ENCODE measurements at regions not wholly inside any gene's neighbourhood (a gene's known extent, or its start where the extent isn't known, plus 50 kb on each side); places are given as distances from the start of the nearest gene placed in this dataset.

- H3K9me2 ChIP-seq (replicated peaks; ENCODE audit: insufficient read depth, low read length): no peaks in the 10 kb centered on the region
- H3K9me3 ChIP-seq (ENCODE audit: low read length): no peaks in the 10 kb centered on the region
- no peaks in the 10 kb centered on the region for H3K4me1 ChIP-seq (ENCODE audit: low read length)
- no peak overlapping the region for H3K9ac ChIP-seq (ENCODE audit: low read length)
- H3K79me2 ChIP-seq (ENCODE audit: low read length): no peaks in the 10 kb centered on the region
- no peak overlapping the region for H3K4me2 ChIP-seq (ENCODE audit: low read depth, low read length, poor library complexity, severe bottlenecking)
- H2AFZ ChIP-seq (ENCODE audit: low read length): no peak overlapping the region
- H3K27me3 ChIP-seq (ENCODE audit: low read length): no peaks in the 10 kb centered on the region
- no peaks in the 10 kb centered on the region for H4K20me1 ChIP-seq (ENCODE audit: insufficient read depth, low read depth, low read length)
- no peak overlapping the region for H3K4me3 ChIP-seq (ENCODE audit: low read length)
- H3K27ac ChIP-seq (ENCODE audit: low read length): no peak overlapping the region
- DNase-seq: no peak
- no peaks in the 10 kb centered on the region for H3K36me3 ChIP-seq (ENCODE audit: insufficient read depth, low read length)
Measured at GRCh38 chr12:33575346-33575745, 135.7 kb upstream of the SYT10 start.

DNA sequence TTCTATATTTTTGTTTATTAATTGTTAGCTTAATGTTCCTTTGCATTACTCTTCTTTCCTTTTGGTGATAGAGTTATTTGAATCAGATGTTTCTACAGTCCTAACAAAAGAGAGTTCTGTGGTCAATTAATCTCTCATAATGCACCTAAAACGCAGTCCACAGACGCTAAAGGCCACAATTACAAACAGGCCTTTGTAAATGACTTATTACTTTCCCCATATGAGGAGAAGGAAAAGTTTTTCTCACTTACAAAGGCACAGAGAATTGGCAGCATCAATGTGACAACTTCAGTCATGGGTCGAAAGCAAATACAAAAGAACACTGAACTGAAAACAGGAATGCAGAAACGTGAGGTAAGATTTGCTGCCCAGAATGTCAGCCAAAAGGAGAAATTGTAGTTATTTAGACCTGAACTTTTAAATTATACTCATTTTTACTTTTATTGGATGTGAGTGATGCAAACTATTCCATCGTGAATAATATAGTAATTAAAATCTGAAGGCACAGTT lies 142.0 kb upstream of the SYT10 start:
- no peaks in the 10 kb centered on the region for H3K9me3 ChIP-seq (ENCODE audit: low read length)
- H3K9me2 ChIP-seq (replicated peaks; ENCODE audit: insufficient read depth, low read length): no peaks in the 10 kb centered on the region
- no peak overlapping the region for H3K4me3 ChIP-seq (ENCODE audit: low read length)
- no peak overlapping the region for H3K27ac ChIP-seq (ENCODE audit: low read length)
- no peaks in the 10 kb centered on the region for H3K79me2 ChIP-seq (ENCODE audit: low read length)
- H2AFZ ChIP-seq (ENCODE audit: low read length): no peak overlapping the region
- no peaks in the 10 kb centered on the region for H4K20me1 ChIP-seq (ENCODE audit: insufficient read depth, low read depth, low read length)
- DNase-seq: no peak
- no peaks in the 10 kb centered on the region for H3K4me1 ChIP-seq (ENCODE audit: low read length)
- H3K36me3 ChIP-seq (ENCODE audit: insufficient read depth, low read length): no peaks in the 10 kb centered on the region
- H3K9ac ChIP-seq (ENCODE audit: low read length): no peak overlapping the region
- H3K27me3 ChIP-seq (ENCODE audit: low read length): no peaks in the 10 kb centered on the region
- H3K4me2 ChIP-seq (ENCODE audit: low read depth, low read length, poor library complexity, severe bottlenecking): no peak overlapping the region

GRCh38 chr12:33586576-33586975 lies 147.0 kb upstream of the SYT10 start:
- no peak overlapping the region for H3K4me2 ChIP-seq (ENCODE audit: low read depth, low read length, poor library complexity, severe bottlenecking)
- no peaks in the 10 kb centered on the region for H3K9me2 ChIP-seq (replicated peaks; ENCODE audit: insufficient read depth, low read length)
- no peak overlapping the region for H2AFZ ChIP-seq (ENCODE audit: low read length)

DNA sequence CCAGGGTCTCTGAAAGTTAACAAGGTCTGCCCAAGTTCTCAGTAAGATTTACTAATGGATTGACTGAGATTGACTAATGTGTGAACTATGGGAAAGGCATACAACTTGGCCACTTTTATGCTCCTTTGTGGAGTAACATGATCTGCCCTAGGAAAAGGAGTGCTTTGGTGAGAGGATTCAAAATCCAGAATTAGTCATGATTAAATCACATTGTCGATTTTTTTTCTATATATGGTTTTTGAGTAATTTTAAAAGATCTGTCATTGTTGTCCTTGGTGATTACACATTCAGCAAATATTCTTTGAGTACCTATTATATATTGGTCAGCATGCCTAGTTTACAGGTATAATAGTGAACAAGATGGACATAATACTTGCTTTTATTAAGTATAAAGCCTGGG lies 147.7 kb upstream of the SYT10 start:
- H3K9ac ChIP-seq (ENCODE audit: low read length): no peak overlapping the region
- DNase-seq: no peak
- H3K36me3 ChIP-seq (ENCODE audit: insufficient read depth, low read length): no peaks in the 10 kb centered on the region
- H3K79me2 ChIP-seq (ENCODE audit: low read length): no peaks in the 10 kb centered on the region
- H3K27ac ChIP-seq (ENCODE audit: low read length): no peak overlapping the region
- no peaks in the 10 kb centered on the region for H4K20me1 ChIP-seq (ENCODE audit: insufficient read depth, low read depth, low read length)
- no peaks in the 10 kb centered on the region for H3K27me3 ChIP-seq (ENCODE audit: low read length)
- H3K4me3 ChIP-seq (ENCODE audit: low read length): no peak overlapping the region
- H2AFZ ChIP-seq (ENCODE audit: low read length): no peak overlapping the region
- H3K4me2 ChIP-seq (ENCODE audit: low read depth, low read length, poor library complexity, severe bottlenecking): no peak overlapping the region
- no peaks in the 10 kb centered on the region for H3K9me2 ChIP-seq (replicated peaks; ENCODE audit: insufficient read depth, low read length)
- H3K4me1 ChIP-seq (ENCODE audit: low read length): no peaks in the 10 kb centered on the region
- 0 out of 2 replicates have a peak, but pooled peaks cover 3% of the 10 kb centered on the region for H3K9me3 ChIP-seq (ENCODE audit: low read length)

More at GRCh38 chr12:33586576-33586975, 147.0 kb upstream of the SYT10 start:
- H3K27me3 ChIP-seq (ENCODE audit: low read length): no peaks in the 10 kb centered on the region
- H3K9me3 ChIP-seq (ENCODE audit: low read length): 0 out of 2 replicates have a peak, but pooled peaks cover 3% of the 10 kb centered on the region
- H4K20me1 ChIP-seq (ENCODE audit: insufficient read depth, low read depth, low read length): no peaks in the 10 kb centered on the region
- H3K79me2 ChIP-seq (ENCODE audit: low read length): no peaks in the 10 kb centered on the region
- H3K36me3 ChIP-seq (ENCODE audit: insufficient read depth, low read length): no peaks in the 10 kb centered on the region
- no peak for DNase-seq
- no peak overlapping the region for H3K27ac ChIP-seq (ENCODE audit: low read length)
- no peak overlapping the region for H3K9ac ChIP-seq (ENCODE audit: low read length)
- no peaks in the 10 kb centered on the region for H3K4me1 ChIP-seq (ENCODE audit: low read length)
- no peak overlapping the region for H3K4me3 ChIP-seq (ENCODE audit: low read length)

GRCh38 chr12:33587784-33588712 lies 148.4 kb upstream of the SYT10 start:
- no peaks in the 10 kb centered on the region for H4K20me1 ChIP-seq (ENCODE audit: insufficient read depth, low read depth, low read length)
- H3K9me3 ChIP-seq (ENCODE audit: low read length): 0 out of 2 replicates have a peak, but pooled peaks cover 3% of the 10 kb centered on the region
- H3K4me1 ChIP-seq (ENCODE audit: low read length): no peaks in the 10 kb centered on the region
- H3K79me2 ChIP-seq (ENCODE audit: low read length): no peaks in the 10 kb centered on the region
- no peak overlapping the region for H3K4me3 ChIP-seq (ENCODE audit: low read length)
- H3K9ac ChIP-seq (ENCODE audit: low read length): no peak overlapping the region
- H3K27ac ChIP-seq (ENCODE audit: low read length): no peak overlapping the region
- no peaks in the 10 kb centered on the region for H3K27me3 ChIP-seq (ENCODE audit: low read length)
- no peaks in the 10 kb centered on the region for H3K9me2 ChIP-seq (replicated peaks; ENCODE audit: insufficient read depth, low read length)
- DNase-seq: no peak
- no peak overlapping the region for H2AFZ ChIP-seq (ENCODE audit: low read length)
- H3K4me2 ChIP-seq (ENCODE audit: low read depth, low read length, poor library complexity, severe bottlenecking): no peak overlapping the region
- H3K36me3 ChIP-seq (ENCODE audit: insufficient read depth, low read length): no peaks in the 10 kb centered on the region

DNA sequence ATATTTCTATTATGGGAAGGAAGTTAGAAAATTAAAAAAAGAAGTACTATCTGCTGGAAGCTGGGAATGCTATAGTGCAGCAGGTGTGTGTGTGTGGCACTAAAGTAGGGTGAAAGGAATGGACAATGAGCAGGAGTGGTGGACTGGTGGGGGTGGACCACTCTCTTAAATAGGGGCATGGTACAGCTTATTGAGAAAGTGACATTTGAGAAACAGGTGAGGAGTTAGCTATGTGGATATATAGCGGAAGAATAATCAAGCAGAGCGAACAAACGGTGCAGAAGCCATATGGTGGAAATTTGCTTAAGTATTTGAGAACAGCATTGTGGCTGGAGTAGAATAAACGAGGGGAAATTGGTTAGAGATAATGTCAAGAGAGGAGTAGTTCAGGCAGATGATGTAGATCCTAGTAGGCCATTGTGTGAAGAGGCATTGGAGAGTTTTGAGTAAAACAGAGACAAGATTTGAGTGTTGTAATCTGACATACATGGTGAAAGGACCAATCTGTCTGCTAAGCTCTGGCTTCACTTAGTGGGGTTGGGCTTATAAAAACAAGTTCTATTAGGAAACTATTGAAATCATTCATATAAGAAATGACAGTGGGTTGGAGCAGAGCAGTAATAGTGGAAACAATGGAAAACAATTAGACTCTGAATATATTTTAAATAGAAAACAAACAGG lies 149.2 kb upstream of the SYT10 start:
- no peak overlapping the region for H2AFZ ChIP-seq (ENCODE audit: low read length)
- no peaks in the 10 kb centered on the region for H4K20me1 ChIP-seq (ENCODE audit: insufficient read depth, low read depth, low read length)
- no peaks in the 10 kb centered on the region for H3K36me3 ChIP-seq (ENCODE audit: insufficient read depth, low read length)
- no peak overlapping the region for H3K27ac ChIP-seq (ENCODE audit: low read length)
- H3K9me2 ChIP-seq (replicated peaks; ENCODE audit: insufficient read depth, low read length): no peaks in the 10 kb centered on the region
- no peaks in the 10 kb centered on the region for H3K79me2 ChIP-seq (ENCODE audit: low read length)
- no peaks in the 10 kb centered on the region for H3K4me1 ChIP-seq (ENCODE audit: low read length)
- H3K4me2 ChIP-seq (ENCODE audit: low read depth, low read length, poor library complexity, severe bottlenecking): no peak overlapping the region
- no peak overlapping the region for H3K9ac ChIP-seq (ENCODE audit: low read length)
- H3K4me3 ChIP-seq (ENCODE audit: low read length): no peak overlapping the region
- 0 out of 2 replicates have a peak, but pooled peaks cover 3% of the 10 kb centered on the region for H3K9me3 ChIP-seq (ENCODE audit: low read length)
- no peak for DNase-seq
- H3K27me3 ChIP-seq (ENCODE audit: low read length): no peaks in the 10 kb centered on the region

- no peak overlapping the region for H3K4me3 ChIP-seq (ENCODE audit: low read length)
- no peak overlapping the region for H3K27ac ChIP-seq (ENCODE audit: low read length)
- no peaks in the 10 kb centered on the region for H4K20me1 ChIP-seq (ENCODE audit: insufficient read depth, low read depth, low read length)
- H3K9me2 ChIP-seq (replicated peaks; ENCODE audit: insufficient read depth, low read length): no peaks in the 10 kb centered on the region
- H3K36me3 ChIP-seq (ENCODE audit: insufficient read depth, low read length): no peaks in the 10 kb centered on the region
- H3K9ac ChIP-seq (ENCODE audit: low read length): no peak overlapping the region
- H3K79me2 ChIP-seq (ENCODE audit: low read length): no peaks in the 10 kb centered on the region
- H3K4me1 ChIP-seq (ENCODE audit: low read length): no peaks in the 10 kb centered on the region
- no peak overlapping the region for H2AFZ ChIP-seq (ENCODE audit: low read length)
- H3K27me3 ChIP-seq (ENCODE audit: low read length): no peaks in the 10 kb centered on the region
- no peak overlapping the region for H3K4me2 ChIP-seq (ENCODE audit: low read depth, low read length, poor library complexity, severe bottlenecking)
- DNase-seq: no peak
- H3K9me3 ChIP-seq (ENCODE audit: low read length): 0 out of 2 replicates have a peak, but pooled peaks cover 3% of the 10 kb centered on the region
Measured at GRCh38 chr12:33589576-33590114, 150.0 kb upstream of the SYT10 start.

GRCh38 chr12:33593753-33594152 lies 154.1 kb upstream of the SYT10 start:
- H3K9ac ChIP-seq (ENCODE audit: low read length): no peak overlapping the region
- no peaks in the 10 kb centered on the region for H3K9me2 ChIP-seq (replicated peaks; ENCODE audit: insufficient read depth, low read length)
- no peaks in the 10 kb centered on the region for H3K79me2 ChIP-seq (ENCODE audit: low read length)
- H3K36me3 ChIP-seq (ENCODE audit: insufficient read depth, low read length): no peaks in the 10 kb centered on the region
- H3K9me3 ChIP-seq (ENCODE audit: low read length): peaks cover under 1% of the 10 kb centered on the region; the same call in 1 of the 2 replicates
- no peak overlapping the region for H2AFZ ChIP-seq (ENCODE audit: low read length)
- no peaks in the 10 kb centered on the region for H3K4me1 ChIP-seq (ENCODE audit: low read length)
- DNase-seq: no peak
- no peaks in the 10 kb centered on the region for H3K27me3 ChIP-seq (ENCODE audit: low read length)
- no peak overlapping the region for H3K27ac ChIP-seq (ENCODE audit: low read length)
- no peak overlapping the region for H3K4me2 ChIP-seq (ENCODE audit: low read depth, low read length, poor library complexity, severe bottlenecking)
- H3K4me3 ChIP-seq (ENCODE audit: low read length): no peak overlapping the region
- H4K20me1 ChIP-seq (ENCODE audit: insufficient read depth, low read depth, low read length): no peaks in the 10 kb centered on the region
